DMS53 (cell line): ENCODE measurements at regions not wholly inside any gene's neighbourhood (a gene's known extent, or its start where the extent isn't known, plus 50 kb on each side); places are given as distances from the start of the nearest gene placed in this dataset.
A peak's percentile ranks its signal among the peaks of the same experiment; 100 is the strongest.
"Not testable (repeated sequence)": the region's sequence is repeated elsewhere in the genome, so short reads cannot be mapped to it uniquely, and the experiment has no call there.

Experiments used
- DNase-seq: peaks from one replicate; lab custom pipeline; 2025; lab: John Stamatoyannopoulos, UW

DNA sequence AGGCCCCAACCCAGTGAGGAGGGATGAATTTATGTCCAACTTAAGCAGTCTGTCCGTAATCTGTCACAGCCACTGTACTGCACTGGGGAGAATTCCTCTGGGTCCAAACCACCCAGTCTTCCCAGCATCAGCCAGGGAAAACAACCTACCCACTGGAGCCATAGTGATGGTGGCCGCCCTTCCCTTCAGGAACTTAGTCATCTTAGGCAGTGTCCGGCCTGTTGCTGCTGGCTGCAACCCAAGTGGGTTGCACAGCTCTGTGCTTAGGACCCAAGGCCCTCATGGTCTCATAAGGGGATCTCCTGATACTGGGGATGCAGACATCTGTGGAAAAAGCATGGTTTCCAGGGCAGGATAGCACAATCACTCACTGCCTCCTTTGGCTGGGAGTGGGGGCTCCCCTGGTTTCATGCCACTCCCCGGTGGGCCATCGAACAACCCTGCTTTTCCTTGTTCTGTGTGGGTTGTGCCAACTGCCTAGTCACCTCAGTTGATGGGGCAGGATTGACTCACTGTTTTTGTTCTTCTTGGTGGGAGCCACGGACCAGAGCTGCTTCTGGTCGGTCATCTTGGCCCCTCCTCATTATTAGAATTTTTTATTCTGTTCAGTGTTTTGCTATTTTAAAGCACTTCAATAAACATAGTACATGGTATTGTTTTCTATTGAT lies 591.9 kb downstream of the DOK5 start:
- DNase-seq = no peak

DNA sequence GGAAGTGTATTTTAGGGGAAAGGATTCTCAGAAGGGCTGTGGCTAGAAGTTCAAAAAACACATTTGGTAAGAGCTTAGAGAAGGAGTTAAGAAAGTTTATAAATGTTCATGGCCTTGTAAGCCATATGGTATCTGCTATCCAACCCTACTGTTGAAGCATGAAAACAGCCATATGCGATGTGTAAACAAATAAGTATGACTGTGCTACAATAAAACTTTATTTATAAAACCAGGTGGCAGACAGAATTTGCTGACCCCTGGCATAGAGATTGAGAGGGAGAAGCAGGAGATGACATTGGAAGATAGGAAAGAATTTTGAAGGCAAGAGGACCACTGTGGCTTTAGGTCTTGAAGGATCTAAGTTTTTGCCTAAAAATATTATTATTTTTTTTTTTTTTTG lies 583.5 kb downstream of the DOK5 start:
- DNase-seq = no peak

DNA sequence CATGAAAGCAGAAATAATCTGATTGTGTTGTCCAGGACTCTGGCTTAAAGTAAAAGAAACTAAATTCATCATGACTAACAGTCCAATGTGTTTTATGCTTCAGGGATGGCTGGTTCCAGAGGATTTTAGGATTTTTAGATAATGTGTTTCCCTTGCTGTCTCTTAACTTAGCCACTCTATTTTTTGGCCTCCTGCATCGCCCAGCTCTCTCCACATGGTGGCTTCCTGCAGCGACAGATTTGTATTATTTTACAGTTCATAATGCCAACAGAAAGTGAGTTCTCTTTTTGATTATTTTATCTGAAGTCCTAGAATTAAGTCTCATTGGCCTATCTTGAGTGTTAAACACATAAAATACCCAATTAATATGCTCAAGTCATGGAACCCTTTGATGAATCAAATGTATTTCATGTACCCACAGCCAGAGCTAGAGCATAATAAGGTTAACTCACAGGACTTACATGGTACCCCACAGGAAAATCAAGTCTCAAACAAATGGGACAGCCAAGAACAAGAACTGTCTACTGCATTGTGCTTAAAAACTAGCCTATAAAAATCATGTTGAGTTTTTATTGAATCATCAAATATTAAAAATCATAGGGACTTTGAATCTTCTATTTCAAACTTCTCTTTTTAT lies 582.5 kb downstream of the DOK5 start:
- no peak for DNase-seq

DNA sequence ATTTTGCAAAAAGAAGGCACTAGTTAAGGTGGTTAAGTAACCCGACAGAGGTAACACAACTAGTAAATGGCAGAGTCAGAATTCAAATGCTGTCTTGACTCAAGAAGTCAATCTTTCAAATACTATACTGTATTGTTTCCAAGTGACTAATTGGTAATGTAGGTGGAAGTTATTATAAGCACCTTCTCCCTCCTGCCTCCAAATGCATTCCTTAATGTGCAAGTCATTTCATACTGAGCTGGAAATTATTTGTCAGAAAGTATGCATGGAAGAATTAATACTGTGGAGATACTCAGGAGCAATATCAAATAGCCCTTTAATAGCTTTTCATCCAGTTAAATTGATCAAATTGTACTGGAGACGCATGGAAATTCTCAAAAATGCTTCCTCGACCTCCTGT lies 579.1 kb downstream of the DOK5 start:
- no peak for DNase-seq

DNA sequence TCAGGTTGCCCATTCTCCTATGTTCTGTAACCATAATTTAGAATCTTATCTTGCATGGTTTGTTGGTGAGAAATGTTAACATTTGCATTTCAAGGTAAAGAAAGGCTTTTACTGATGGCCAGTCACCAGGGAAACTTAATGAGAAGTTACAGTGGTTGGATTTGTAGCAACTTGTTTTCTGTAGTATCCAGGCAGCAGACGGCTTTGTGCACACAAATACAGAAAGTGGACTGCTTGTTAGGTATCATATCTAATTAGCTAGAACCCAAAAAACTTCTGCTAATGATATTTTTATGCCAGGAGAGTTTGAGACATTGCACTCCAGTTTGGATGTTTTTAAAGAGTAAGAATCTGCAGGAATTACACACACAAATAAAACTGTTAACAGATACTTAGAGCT lies 578.0 kb downstream of the DOK5 start:
- no peak for DNase-seq

DNA sequence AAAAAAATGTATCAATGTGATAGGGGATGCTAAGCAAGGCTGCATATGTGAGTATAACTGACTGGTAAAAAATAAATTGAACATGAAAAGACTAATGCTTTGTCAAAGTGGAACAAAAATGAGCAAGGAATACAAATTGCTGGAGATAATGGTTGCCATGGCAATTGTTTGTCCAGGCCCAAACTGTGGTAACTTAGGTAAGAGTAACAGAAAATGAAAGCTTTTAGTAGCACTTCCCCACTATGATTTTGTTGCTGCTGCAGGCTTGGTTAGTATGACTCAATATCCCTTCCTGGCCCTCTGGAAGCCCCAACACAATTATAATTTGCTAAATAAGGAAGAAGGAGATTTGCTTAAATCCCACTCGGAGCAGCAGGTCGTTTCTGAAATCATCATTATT lies 577.1 kb downstream of the DOK5 start:
- DNase-seq = no peak

DNA sequence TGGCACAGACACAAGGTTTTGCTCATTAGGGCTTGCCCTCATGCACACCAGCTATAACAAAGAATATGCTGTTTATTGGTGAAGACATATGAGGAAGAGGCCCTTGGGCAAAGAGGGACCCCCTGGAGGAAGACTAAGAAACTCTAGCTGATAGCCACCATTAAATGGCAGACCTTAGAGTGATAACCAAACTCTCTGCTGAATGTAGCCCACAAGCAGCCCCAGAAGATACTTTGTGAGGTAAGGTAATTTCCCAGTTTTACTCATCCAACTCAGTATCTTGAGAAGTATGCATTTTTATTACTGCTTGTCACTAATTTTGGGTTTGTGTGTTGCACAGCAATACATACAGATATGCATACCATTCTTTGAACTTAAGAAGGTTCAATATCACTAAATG lies 563.3 kb downstream of the DOK5 start:
- DNase-seq = no peak

DNA sequence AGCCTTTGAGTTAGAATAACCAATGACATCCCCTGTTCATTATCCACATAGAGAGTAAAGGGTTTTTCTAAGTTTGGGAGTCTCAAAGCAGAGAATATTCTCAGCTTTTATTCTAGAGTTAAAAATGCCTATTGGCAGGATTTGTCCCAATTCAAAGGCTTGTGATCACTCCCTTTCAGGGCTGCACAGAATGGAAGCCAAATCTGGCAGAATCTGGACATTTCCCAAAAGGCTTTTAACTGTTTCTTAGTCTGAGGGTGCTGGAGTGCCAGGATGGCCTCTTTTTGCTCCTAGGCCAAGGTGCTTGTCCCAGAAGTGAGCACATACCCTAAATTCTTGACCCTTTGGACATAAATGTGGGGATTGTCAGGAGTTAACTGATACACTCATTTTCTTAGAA lies 556.6 kb downstream of the DOK5 start:
- DNase-seq = no peak

DNA sequence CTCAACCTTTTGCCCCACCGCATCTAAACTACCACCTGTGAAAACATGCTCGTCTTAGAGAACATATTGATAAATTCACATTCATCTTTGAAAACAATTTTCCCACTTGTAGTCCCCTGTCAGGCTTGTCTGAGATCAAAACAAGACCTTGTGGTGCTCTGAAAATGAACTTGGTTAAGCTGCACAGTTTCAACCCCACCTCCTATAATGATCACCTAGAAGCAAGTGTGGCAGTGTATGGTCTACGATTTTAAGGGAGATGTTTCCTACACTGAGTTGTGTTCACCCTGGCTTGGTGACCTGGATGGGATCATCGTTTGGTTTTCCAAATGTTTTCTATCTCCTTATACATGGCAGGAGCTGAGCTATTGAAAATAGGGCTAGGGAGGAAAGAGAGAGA lies 539.4 kb downstream of the DOK5 start:
- no peak for DNase-seq

DNA sequence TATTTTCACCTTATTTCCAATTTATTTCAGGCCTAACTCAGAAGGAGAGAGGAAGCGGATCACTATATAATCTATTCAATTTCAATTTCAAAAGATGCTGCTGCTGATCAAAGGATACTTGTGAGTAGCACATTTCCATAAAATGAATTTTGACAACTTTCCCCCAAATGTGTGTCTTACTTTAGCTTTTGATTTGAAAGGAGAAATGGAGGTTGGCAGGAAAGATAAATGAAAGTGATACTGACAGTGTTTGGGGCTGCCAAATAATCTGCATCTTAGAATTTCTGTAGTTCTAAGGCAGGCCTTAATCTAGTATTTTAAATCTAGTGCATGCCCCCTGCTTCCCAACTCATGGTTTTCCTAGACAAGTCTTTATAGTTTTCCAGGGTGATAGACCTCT lies 535.4 kb downstream of the DOK5 start:
- DNase-seq = no peak

DNA sequence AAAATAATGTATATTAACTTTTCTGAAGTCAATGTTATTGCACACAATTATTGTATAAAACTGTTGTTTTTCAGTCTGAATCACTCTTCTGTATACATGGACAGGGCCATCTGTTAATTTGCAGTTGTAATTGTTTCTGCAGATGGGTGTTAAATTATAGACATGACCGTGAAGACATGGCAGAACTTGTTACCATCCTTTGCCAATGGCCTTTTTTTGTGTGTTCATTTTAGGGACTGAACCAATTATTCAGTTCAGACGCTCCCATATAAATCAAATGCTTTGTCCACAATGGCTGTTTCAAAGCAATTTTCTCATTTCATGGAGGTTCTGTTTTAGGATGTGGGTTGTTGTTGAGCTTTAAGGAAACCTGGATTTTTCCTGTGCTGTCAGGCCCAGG lies 533.7 kb downstream of the DOK5 start:
- no peak for DNase-seq

DNA sequence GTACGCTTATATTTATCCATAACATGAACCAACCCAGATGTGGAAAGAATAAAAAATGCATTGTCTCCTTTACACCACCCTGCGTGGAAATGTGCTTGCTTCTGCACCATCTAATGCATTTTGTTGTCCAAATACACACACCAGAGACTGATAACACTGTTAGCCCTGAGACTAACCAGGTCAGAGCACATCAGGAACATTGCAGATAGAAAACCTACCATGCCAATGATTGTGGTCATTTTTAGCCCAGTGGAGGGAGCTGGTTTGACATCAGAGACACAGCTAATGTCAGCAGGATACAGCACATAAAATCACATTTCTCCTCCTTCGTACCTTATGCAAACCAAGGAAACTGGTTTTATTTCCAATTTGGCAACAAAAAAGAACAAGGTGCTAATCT lies 528.7 kb downstream of the DOK5 start:
- DNase-seq = no peak

DNA sequence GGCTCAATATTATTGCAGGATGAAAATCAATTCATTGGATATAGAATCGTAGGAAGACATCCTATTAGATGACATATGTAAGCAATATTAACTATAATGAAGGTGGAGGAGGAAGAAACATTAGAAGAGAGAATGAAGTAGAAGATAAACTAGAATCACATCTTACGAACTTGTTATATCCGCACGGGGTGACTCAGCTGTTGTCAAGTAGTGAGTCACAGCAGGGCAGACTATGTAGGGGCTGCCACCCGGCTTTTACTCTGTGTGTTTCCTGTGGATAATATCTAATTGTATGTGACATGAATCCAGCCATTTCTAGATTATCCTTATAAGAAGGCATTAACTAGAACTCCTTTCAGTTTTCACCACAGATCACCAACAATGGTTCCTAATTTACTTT lies 520.2 kb downstream of the DOK5 start:
- peak; percentile 16 for DNase-seq

DNA sequence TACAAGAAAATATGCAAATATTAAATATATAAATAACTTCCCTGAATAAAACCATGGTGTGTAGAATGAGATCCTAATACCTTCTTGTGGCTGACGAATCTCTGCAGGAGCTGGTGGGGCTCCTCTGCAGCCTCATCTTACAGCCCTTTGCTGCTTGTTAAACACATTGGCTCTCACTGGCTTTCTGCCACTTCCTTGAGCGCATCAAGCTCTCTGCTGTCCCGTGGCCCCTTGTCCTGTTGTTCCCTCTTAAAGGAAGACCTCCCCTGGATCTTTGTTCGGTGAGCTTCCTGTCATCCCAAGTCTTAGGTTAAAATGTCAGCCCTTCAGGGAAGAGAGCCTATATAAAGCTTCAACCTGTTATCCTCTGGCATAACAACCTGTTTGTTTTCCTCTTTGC lies 519.6 kb downstream of the DOK5 start:
- no peak for DNase-seq

DNA sequence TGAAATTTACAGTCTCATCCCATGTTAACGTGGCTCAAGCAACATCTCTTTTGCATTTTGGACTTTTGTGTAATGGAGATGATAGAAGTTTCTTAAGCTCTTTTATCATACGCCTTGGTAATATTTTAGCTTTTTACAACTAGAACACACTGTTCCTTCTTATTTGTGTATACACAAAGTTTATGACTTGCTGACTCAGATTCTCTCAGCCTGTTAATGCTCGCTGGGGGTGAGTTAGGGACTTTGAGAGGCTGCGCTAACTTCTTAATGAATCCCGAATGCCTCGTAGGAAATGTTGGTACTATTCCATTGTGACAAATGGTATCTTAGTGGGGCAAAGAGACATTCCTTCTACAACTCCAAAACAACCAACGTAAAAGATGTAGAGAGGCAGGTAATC lies 509.7 kb downstream of the DOK5 start:
- no peak for DNase-seq

DNA sequence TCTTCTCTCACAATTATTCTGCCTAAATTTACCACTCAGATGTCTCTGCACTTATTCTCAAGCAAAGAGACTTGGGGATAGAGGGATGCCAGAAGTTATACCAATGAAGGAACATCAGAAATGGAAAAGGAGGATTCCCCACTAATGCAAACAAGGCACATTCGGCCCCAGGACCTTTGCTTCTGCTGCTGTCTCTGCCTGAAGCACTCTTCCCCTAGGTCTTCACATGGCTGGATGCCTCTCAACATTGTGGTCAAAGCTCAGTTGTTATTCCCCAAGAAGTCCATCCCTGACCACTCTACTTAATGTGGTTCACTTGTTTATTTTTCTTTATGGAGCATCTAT lies 508.7 kb downstream of the DOK5 start:
- DNase-seq = no peak

DNA sequence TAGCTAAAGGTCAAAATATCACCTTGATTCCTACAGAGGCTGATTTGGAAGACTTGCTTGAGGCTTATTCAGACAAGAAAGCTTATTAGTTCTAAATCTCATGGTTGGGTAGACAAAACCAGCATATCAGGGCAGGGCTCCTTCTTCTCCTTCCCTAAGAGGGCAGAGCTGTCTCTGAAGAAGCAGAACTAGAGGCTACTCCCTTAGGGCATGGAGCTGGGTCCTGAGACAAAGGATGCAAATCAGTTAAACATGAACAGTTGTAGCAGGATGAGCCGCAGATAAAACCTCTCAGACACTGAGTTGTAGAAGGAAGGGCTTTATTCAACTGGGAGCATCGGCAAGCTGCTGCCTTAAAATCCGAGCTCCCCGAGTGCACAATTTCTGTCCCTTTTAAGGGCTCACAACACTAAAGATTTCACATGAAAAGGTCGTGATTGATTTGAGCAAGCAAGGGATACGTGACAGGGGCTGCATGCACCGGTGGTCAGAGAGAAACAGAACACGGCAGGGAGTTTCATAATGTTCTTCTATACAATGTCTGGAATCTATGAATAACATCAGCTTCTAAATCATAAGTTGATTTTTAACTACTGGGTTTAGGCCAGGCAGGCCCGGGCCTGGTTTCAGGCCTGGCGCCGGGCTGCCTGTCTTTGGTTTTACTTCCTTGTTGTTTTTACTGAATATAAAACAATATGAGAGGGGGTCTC lies 508.2 kb downstream of the DOK5 start:
- DNase-seq = not testable (repeated sequence)

DNA sequence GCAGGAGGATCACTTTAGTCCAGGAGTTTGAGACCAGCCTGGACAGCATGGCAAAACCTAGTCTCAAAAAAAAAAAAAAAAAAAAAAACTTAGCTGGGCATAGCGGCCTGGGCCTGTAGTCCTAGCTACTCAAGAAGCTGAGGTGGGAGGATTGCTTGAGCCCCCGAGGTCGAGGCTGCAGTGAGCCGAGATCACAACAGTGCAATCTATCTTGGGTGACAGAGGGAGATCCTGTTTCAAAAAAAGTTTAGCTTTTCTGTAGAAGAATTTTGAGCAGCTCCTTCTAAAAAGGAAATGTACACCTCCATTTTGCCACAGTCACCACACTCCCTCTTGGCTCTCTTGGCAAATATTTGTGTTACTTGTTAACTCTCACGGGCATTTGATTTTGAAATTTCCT lies 505.8 kb downstream of the DOK5 start:
- no peak for DNase-seq

DNA sequence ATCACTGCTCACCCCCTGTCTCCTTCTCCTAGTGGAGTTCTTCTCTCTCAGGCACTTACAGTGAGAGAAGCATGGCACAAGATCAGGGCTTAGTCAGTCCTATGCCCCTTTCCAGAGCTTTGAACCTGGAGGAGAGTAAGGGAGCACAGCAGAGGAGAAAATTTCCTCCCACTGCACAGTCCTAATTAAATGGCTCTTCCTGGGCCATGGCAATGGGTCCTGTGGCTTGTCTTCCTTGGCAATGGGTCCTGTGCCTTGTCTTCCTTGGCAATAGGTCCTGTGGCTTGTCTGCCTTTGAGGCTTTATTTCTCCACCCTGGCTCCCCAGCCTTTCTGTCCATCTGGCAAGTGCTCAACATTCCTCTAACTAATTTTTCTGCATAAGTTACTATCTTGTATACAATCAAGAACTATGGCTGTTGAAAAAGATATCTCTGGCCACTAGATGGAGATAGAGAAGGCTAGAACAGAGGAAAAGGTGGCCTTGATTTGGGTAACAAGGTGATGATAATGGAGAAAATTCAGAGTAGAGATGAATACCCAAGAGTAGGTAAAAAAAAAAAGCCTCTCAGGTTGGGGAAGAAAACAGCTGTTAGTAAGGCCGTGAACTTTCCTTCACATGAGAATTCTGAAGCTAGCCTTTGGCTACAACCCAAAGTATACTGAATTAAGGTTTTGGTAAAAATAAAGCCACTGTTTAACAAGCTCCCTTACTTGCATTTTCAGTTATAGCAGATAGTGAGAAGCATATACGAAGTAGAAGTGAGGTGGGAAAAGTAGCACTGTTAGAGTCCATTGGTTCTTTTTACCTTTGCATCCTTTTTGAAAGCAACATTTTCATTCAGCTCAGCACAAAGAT lies 504.9 kb downstream of the DOK5 start:
- DNase-seq = peak; percentile 49

DNA sequence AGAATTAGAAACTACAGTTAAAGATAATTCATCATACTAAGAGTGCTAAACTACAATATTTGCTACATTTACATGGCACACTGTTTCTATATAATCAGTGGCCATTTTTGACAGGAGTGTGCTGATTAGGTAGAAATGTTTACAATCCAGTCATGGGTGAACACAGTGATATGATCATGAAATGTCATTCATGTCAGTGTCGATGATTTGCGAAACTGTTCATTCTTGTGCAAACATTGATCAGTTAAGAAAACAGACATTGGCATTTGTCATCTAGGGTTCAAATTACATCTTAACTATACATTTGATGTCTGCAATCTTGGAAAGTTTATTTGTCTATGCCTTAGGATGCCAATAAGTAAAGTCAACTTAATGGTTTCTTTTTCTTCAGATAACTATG lies 474.9 kb downstream of the DOK5 start:
- no peak for DNase-seq

DNA sequence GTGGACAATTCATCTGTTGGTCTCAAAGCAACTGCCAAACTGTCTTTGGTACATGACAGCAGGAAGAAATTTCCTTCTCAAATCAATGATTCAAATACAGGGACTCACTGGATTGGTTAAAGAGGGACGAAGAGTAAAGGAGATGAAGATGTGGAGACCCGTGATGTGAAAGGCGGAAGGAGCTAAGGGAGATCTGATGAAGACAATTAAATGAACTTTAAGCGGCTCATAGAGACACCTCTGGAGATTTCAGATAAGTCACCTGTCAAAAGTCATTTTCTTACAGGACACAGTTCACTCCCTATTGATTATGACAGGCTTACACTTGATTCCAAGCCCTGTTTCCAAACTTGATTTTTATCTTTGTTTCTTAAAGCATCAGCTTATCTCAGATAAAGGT lies 466.3 kb downstream of the DOK5 start:
- no peak for DNase-seq

DNA sequence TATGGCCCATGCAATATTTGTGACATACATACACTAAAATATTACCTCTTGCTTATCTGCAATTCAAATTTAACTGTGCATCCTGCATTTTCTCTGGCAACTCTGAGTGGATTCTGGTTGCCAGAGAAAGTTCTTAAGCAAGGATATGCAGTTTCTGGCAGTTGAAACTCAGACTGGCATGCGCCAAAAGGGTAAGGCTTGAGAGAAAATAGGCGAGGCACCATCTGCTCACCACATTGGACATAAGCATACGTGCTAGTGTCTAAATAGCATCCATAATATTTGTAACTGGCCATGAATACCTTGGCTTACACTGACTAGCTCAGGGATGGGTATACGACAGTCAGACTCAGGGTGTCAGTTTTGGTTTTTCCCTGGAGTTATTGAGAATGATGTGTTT lies 465.1 kb downstream of the DOK5 start:
- DNase-seq = no peak

DNA sequence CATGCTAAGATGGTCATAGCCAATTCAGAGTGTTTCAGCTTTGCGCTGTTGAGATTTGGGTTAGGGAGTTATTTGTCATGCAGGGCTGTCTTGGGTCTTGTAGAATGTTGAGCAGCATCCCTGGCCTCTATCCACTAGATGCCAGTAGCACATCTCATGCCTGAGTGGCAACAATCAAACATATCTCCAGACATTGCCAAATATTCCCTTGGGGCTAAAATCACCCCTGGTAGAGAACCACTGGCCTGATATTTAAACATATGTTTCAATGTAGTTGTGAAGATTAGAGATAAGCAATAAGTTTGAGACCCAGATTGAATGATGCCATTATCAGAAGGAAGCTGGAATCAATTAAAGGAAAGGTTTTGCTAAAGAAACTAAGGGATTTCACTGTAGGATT lies 463.3 kb downstream of the DOK5 start:
- DNase-seq = no peak
